Left forelimb (tissue), 1 donor: ENCODE measurements at regions not wholly inside any gene's neighbourhood (a gene's known extent, or its start where the extent isn't known, plus 50 kb on each side); places are given as distances from the start of the nearest gene placed in this dataset.
"Not testable (repeated sequence)": the region's sequence is repeated elsewhere in the genome, so short reads cannot be mapped to it uniquely, and the experiment has no call there.

Experiments
- DNase-seq: peaks from one replicate; pipeline ENCODE4 v3.0.0-alpha.2; 2018; ENCODE audit warnings: low spot score

GRCh38 chr1:94769551-94769950 lies 50.6 kb upstream of the SLC44A3 start:
- DNase-seq: no peak

GRCh38 chr1:94768036-94768435 lies 52.1 kb upstream of the SLC44A3 start:
- DNase-seq: no peak

- DNase-seq: no peak
Observed at GRCh38 chr1:94765958-94766357, 54.2 kb upstream of the SLC44A3 start.

- no peak for DNase-seq
Observed at GRCh38 chr1:94759188-94759587, 61.0 kb upstream of the SLC44A3 start.

GRCh38 chr1:94757931-94758330 lies 62.2 kb upstream of the SLC44A3 start:
- DNase-seq: no peak

GRCh38 chr1:94755675-94756074 lies 64.5 kb upstream of the SLC44A3 start:
- DNase-seq: no peak

- not testable (repeated sequence) for DNase-seq
Observed at GRCh38 chr1:94755016-94755415, 65.1 kb upstream of the SLC44A3 start.

GRCh38 chr1:94754570-94754969 lies 65.6 kb upstream of the SLC44A3 start:
- no peak for DNase-seq

- DNase-seq: no peak
Observed at GRCh38 chr1:94754095-94754494, 66.1 kb upstream of the SLC44A3 start.

GRCh38 chr1:94753171-94753972 lies 66.8 kb upstream of the SLC44A3 start:
- no peak for DNase-seq

- DNase-seq: not testable (repeated sequence)
Observed at GRCh38 chr1:94751483-94751882, 68.7 kb upstream of the SLC44A3 start.

- no peak for DNase-seq
Observed at GRCh38 chr1:94746635-94747525, 73.3 kb upstream of the SLC44A3 start.

GRCh38 chr1:94745742-94746141 lies 74.4 kb upstream of the SLC44A3 start:
- DNase-seq: no peak

- DNase-seq: no peak
Observed at GRCh38 chr1:94743862-94744261, 76.3 kb upstream of the SLC44A3 start.

- no peak for DNase-seq
Observed at GRCh38 chr1:94741996-94742395, 78.2 kb upstream of the SLC44A3 start.

GRCh38 chr1:94741510-94741909 lies 78.6 kb upstream of the SLC44A3 start:
- DNase-seq: no peak

- no peak for DNase-seq
Observed at GRCh38 chr1:94739521-94740061, 80.6 kb upstream of the SLC44A3 start.

- no peak for DNase-seq
Observed at GRCh38 chr1:94738371-94738770, 81.8 kb upstream of the SLC44A3 start.

- no peak for DNase-seq
Observed at GRCh38 chr1:94737124-94737998, 82.8 kb upstream of the SLC44A3 start.

- DNase-seq: no peak
Observed at GRCh38 chr1:94736549-94736948, 83.6 kb upstream of the SLC44A3 start.

- DNase-seq: no peak
Observed at GRCh38 chr1:94736073-94736472, 84.1 kb upstream of the SLC44A3 start.
